HEK293T (cell line): ENCODE measurements at regions not wholly inside any gene's neighbourhood (a gene's known extent, or its start where the extent isn't known, plus 50 kb on each side); places are given as distances from the start of the nearest gene placed in this dataset.
A peak's percentile ranks its signal among the peaks of the same experiment; 100 is the strongest.
"Not testable (repeated sequence)": the region's sequence is repeated elsewhere in the genome, so short reads cannot be mapped to it uniquely, and the experiment has no call there.

Source experiments
- CTCF ChIA-PET: fragments of 350-600 bp; formaldehyde crosslinking; extraction: SDS; loops from one replicate; lab custom pipeline; 2021; ENCODE audit warnings: antibody characterized with exemption, inconsistent platforms; lab: Yijun Ruan, JAX
- POLR2A ChIA-PET: fragments of 350-600 bp; formaldehyde crosslinking; extraction: SDS; loops from one replicate; lab custom pipeline; 2020; ENCODE audit warnings: antibody characterized with exemption, inconsistent platforms; lab: Yijun Ruan, JAX
- DNase-seq: peaks from one replicate; pipeline ENCODE4 v3.0.0; 2012; ENCODE audit warnings: mixed read lengths; ENCODE audit errors: extremely low spot score
- ARNT ChIP-seq: fragments of 450-650 bp; IDR thresholded peaks from 2 replicates; pipeline ENCODE4 v1.6.1; 2017; ENCODE audit warnings: mild to moderate bottlenecking
- BHLHE40 ChIP-seq: fragments of 450-650 bp; IDR thresholded peaks from 2 replicates; pipeline ENCODE4 v1.6.1; 2016; ENCODE audit warnings: mild to moderate bottlenecking, moderate library complexity, borderline replicate concordance
- CTBP1 ChIP-seq: fragments of 450-650 bp; IDR thresholded peaks from 2 replicates; pipeline ENCODE4 v1.6.1; 2016; ENCODE audit warnings: borderline replicate concordance
- ELF4 ChIP-seq: fragments of 450-650 bp; IDR thresholded peaks from 2 replicates; pipeline ENCODE4 v1.6.1; 2017; ENCODE audit warnings: antibody characterized with exemption
- FOXA1 ChIP-seq: fragments of 450-650 bp; IDR thresholded peaks from 2 replicates; pipeline ENCODE4 v1.6.1; 2016; ENCODE audit warnings: mild to moderate bottlenecking
- FOXK2 ChIP-seq: fragments of 450-650 bp; IDR thresholded peaks from 2 replicates; pipeline ENCODE4 v1.6.1; 2016; ENCODE audit warnings: mild to moderate bottlenecking
- FOXM1 ChIP-seq: fragments of 450-650 bp; IDR thresholded peaks from 2 replicates; pipeline ENCODE4 v1.6.1; 2017; ENCODE audit warnings: mild to moderate bottlenecking, borderline replicate concordance
- HDGF ChIP-seq: fragments of 450-650 bp; IDR thresholded peaks from 2 replicates; pipeline ENCODE4 v1.6.1; 2017; ENCODE audit warnings: antibody characterized with exemption, borderline replicate concordance
- L3MBTL2 ChIP-seq: fragments of 450-650 bp; conservative IDR thresholded peaks from 2 replicates; pipeline ENCODE4 v1.6.1; 2016; ENCODE audit warnings: mild to moderate bottlenecking
- LEF1 ChIP-seq: fragments of 450-650 bp; IDR thresholded peaks from 2 replicates; pipeline ENCODE4 v1.6.1; 2017; ENCODE audit warnings: mild to moderate bottlenecking, borderline replicate concordance
- NFRKB ChIP-seq: fragments of 450-650 bp; IDR thresholded peaks from 2 replicates; pipeline ENCODE4 v1.6.1; 2016; ENCODE audit warnings: mild to moderate bottlenecking, moderate library complexity
- PKNOX1 ChIP-seq: fragments of 450-650 bp; IDR thresholded peaks from 2 replicates; pipeline ENCODE4 v1.6.1; 2016
- SP1 ChIP-seq: fragments of 450-650 bp; IDR thresholded peaks from 2 replicates; pipeline ENCODE4 v1.6.1; 2017
- SUZ12 ChIP-seq: fragments of 450-650 bp; IDR thresholded peaks from 2 replicates; pipeline ENCODE4 v1.6.1; 2016; ENCODE audit warnings: mild to moderate bottlenecking
- TARDBP ChIP-seq: fragments of 450-650 bp; IDR thresholded peaks from 2 replicates; pipeline ENCODE4 v1.6.1; 2016
- ZNF384 ChIP-seq: fragments of 450-650 bp; IDR thresholded peaks from 2 replicates; pipeline ENCODE4 v1.6.1; 2016

- no peak for DNase-seq
- POLR2A ChIA-PET = no interaction called here
- TF ChIP-seq FOXK2 = no peak
- TF ChIP-seq FOXM1 = no peak
- no peak for TF ChIP-seq TARDBP
- no peak for TF ChIP-seq SP1
- TF ChIP-seq LEF1 = no peak
- TF ChIP-seq L3MBTL2 = no peak
- no peak for TF ChIP-seq CTBP1
- TF ChIP-seq NFRKB = no peak
- no peak for TF ChIP-seq PKNOX1
- TF ChIP-seq ARNT = no peak
- no peak for TF ChIP-seq BHLHE40
- no peak for TF ChIP-seq FOXA1
- TF ChIP-seq ZNF384 = no peak
- no peak for TF ChIP-seq SUZ12
- no peak for TF ChIP-seq HDGF
- no peak for TF ChIP-seq ELF4
- CTCF ChIA-PET = no interaction called here
Measured at GRCh38 chr6:14887181-14887580, 358.7 kb upstream of the JARID2 start.

- no peak for DNase-seq
- ChIA-PET POLR2A (no interaction called here), CTCF (no interaction called here)
- TF ChIP-seq BHLHE40 (no peak), LEF1 (no peak), ELF4 (no peak)
Measured at GRCh38 chr6:14887986-14888574, 357.8 kb upstream of the JARID2 start.

- no peak for TF ChIP-seq PKNOX1
- TF ChIP-seq ARNT = no peak
- TF ChIP-seq ELF4 = no peak
- TF ChIP-seq FOXA1 = no peak
- no peak for TF ChIP-seq FOXK2
- no peak for TF ChIP-seq BHLHE40
- TF ChIP-seq TARDBP = no peak
- TF ChIP-seq HDGF = no peak
- no peak for TF ChIP-seq SUZ12
- TF ChIP-seq FOXM1 = no peak
- no peak for TF ChIP-seq SP1
- no peak for TF ChIP-seq L3MBTL2
- TF ChIP-seq ZNF384 = no peak
- no peak for TF ChIP-seq LEF1
- TF ChIP-seq NFRKB = no peak
- no peak for TF ChIP-seq CTBP1
- no peak for DNase-seq
- POLR2A ChIA-PET = no interaction called here
- CTCF ChIA-PET = no interaction called here
Measured at GRCh38 chr6:14888575-14889000, 357.3 kb upstream of the JARID2 start.

- ChIA-PET CTCF (no interaction called here), POLR2A (no interaction called here)
- TF ChIP-seq ELF4 (no peak), TARDBP (no peak), FOXA1 (no peak), CTBP1 (no peak), PKNOX1 (no peak), LEF1 (no peak), ZNF384 (no peak)
- no peak for DNase-seq
Measured at GRCh38 chr6:14889188-14889587, 356.7 kb upstream of the JARID2 start.

GRCh38 chr6:14889611-14890593 lies 356.0 kb upstream of the JARID2 start:
- ChIA-PET CTCF (interaction anchor here (0.6 to 0.7 kb wide), 2 partner anchors 490 to 623 kb away, joined by 3 read pairs; no protein-coding TSS in a partner anchor), POLR2A (no interaction called here)
- no peak for DNase-seq
- TF ChIP-seq PKNOX1 (no peak), L3MBTL2 (0 out of 2 replicates have a peak, but pooled peaks have one; percentile 13), LEF1 (no peak)

GRCh38 chr6:14891820-14892375 lies 354.0 kb upstream of the JARID2 start:
- POLR2A ChIA-PET, CTCF ChIA-PET: not testable (repeated sequence)

More at GRCh38 chr6:14891820-14892375, 354.0 kb upstream of the JARID2 start:
- not testable (repeated sequence) for DNase-seq
